ENCODE measurements at regions not wholly inside any gene's neighbourhood (a gene's known extent, or its start where the extent isn't known, plus 50 kb on each side); places are given as distances from the start of the nearest gene placed in this dataset.

- Histone ChIP-seq H3K23me2 (ENCODE audit: low read depth, low read length) (no peaks in the 10 kb centered on the region), H3K79me2 (ENCODE audit: control insufficient read depth in 1 of 2, insufficient read depth in 2 of 2, low read length in 2 of 2) (no peaks in the 10 kb centered on the region), H3K18ac (ENCODE audit: extremely low read depth, low read length) (no peak overlapping the region), H3K23ac (ENCODE audit: insufficient read length) (no peak overlapping the region), H3K27ac (ENCODE audit: low read depth, low read length) (no peak overlapping the region), H2BK5ac (ENCODE audit: low read depth, low read length) (no peak overlapping the region), H2BK120ac (replicated peaks; ENCODE audit: low read depth, low read length) (no peak overlapping the region), H2BK15ac (ENCODE audit: low read length) (no peak overlapping the region), H3K56ac (replicated peaks; ENCODE audit: insufficient read length, low read depth, low read length) (no peak overlapping the region), H4K91ac (replicated peaks; ENCODE audit: insufficient read length, low read length) (no peak overlapping the region), H3K79me1 (ENCODE audit: low read depth, low read length) (no peaks in the 10 kb centered on the region), H3K14ac (ENCODE audit: insufficient read length) (no peak overlapping the region), H3K4me2 (ENCODE audit: insufficient read depth in 1 of 2, low read depth in 2 of 2, low read length in 2 of 2) (no peak overlapping the region), H4K20me1 (replicated peaks in 1 of 2; ENCODE audit: control insufficient read depth in 1 of 2, insufficient read depth in 2 of 2, low read length in 2 of 2) (no peaks in the 10 kb centered on the region), H3K4me1 (replicated peaks in 1 of 4; ENCODE audit: control insufficient read depth in 3 of 4, insufficient read depth in 4 of 4, low read length in 3 of 4) (no peaks in the 10 kb centered on the region), H3K4ac (replicated peaks; ENCODE audit: insufficient read length, low read depth, low read length) (no peak overlapping the region), H3K9ac (replicated peaks in 1 of 4; ENCODE audit: extremely low read depth in 1 of 4, low read depth in 3 of 4, low read length in 3 of 4) (no peak overlapping the region), H4K5ac (ENCODE audit: insufficient read length, low read depth, low read length) (no peak overlapping the region), H4K8ac (ENCODE audit: extremely low read depth, insufficient read depth, low read length) (no peak overlapping the region), H2BK12ac (ENCODE audit: low read depth, low read length) (no peak overlapping the region), H3K36me3 (ENCODE audit: control insufficient read depth in 2 of 4, insufficient read depth in 4 of 4, low read length in 3 of 4) (no peaks in the 10 kb centered on the region), H2AK5ac (ENCODE audit: low read depth, low read length) (no peak overlapping the region), H2BK20ac (ENCODE audit: low read length) (no peak overlapping the region), H2AFZ (ENCODE audit: low read length) (no peak overlapping the region), H3K4me3 (ENCODE audit: extremely low read depth in 1 of 4, insufficient read depth in 2 of 4, low read depth in 3 of 4, low read length in 4 of 4) (no peak overlapping the region), H3K9me3 (ENCODE audit: insufficient read depth in 2 of 2, low read depth in 1 of 2, low read length in 1 of 2) (no peaks in the 10 kb centered on the region), H3K27me3 (replicated peaks in 1 of 4; ENCODE audit: control insufficient read depth in 3 of 4, extremely low read depth in 1 of 4, insufficient read depth in 3 of 4, low read length in 3 of 4) (no peaks in the 10 kb centered on the region)
- no peak for DNase-seq (ENCODE audit: low read depth in 1 of 2, low spot score in 2 of 2)
- FAIRE-seq: no peak
- TF ChIP-seq SRF (IDR thresholded peaks at IDR 0.05; ENCODE audit: low read depth, low read length): no peak
- TF ChIP-seq TEAD4 (IDR thresholded peaks at IDR 0.05; ENCODE audit: low read depth, low read length): no peak
- TF ChIP-seq TAF7 (optimal IDR thresholded peaks at IDR 0.05; ENCODE audit: borderline replicate concordance, low read depth, low read length): no peak
- no peak for TF ChIP-seq GTF2F1 (IDR thresholded peaks at IDR 0.05; ENCODE audit: borderline replicate concordance, low read depth, low read length)
- TF ChIP-seq NRF1 (IDR thresholded peaks at IDR 0.05; ENCODE audit: low read depth, low read length): no peak
- no peak for TF ChIP-seq SIRT6 (IDR thresholded peaks at IDR 0.05; ENCODE audit: low read length)
- no peak for TF ChIP-seq CBX5 (IDR thresholded peaks at IDR 0.05; ENCODE audit: low read depth, low read length)
- TF ChIP-seq EGR1 (IDR thresholded peaks at IDR 0.05; ENCODE audit: borderline replicate concordance, low read depth, low read length): no peak
- no peak for TF ChIP-seq SP2 (IDR thresholded peaks at IDR 0.05; ENCODE audit: low read length)
- no peak for TF ChIP-seq RAD21 (IDR thresholded peaks at IDR 0.05 in 1 of 2, conservative IDR thresholded peaks at IDR 0.05 in 1 of 2; ENCODE audit: low read depth in 2 of 2, low read length in 2 of 2)
- 85% methylated on average over 3 of the region's 3 CpGs; no CpG with 5 or more reads in 1 of the 2 experiments for WGBS, 2 experiments (ENCODE audit: extremely low coverage in 1 of 2, insufficient coverage in 1 of 2, insufficient read length in 1 of 2, insufficient replicate concordance in 2 of 2, low coverage in 1 of 2, low lambda C conversion rate in 2 of 2, missing lambda C conversion rate in 1 of 2)
- CTCF ChIA-PET (ENCODE audit: partially characterized antibody): interaction anchor here (2.3 to 2.6 kb wide), 2 partner anchors 8 to 21 kb away, joined by 10 to 18 read pairs; no protein-coding TSS in a partner anchor
- POLR2A ChIA-PET (ENCODE audit: partially characterized antibody): no interaction called here
These were observed 87.2 kb upstream of the ATP8B1 start for GRCh38 chr18:57890266-57890665.
